ENCODE measurements at regions not wholly inside any gene's neighbourhood (a gene's known extent, or its start where the extent isn't known, plus 50 kb on each side); places are given as distances from the start of the nearest gene placed in this dataset.

- DNase-seq (ENCODE audit: low read depth, low spot score): no peak
- Histone ChIP-seq H3K27ac (ENCODE audit: low read depth, low read length) (no peak overlapping the region), H3K4me3 (ENCODE audit: low read depth, low read length) (no peak overlapping the region), H3K9me3 (ENCODE audit: control insufficient read depth, insufficient read depth, low read length) (no peaks in the 10 kb centered on the region), H3K27me3 (ENCODE audit: control insufficient read depth, insufficient read depth, low read length) (no peaks in the 10 kb centered on the region)
- POLR2A ChIA-PET: no interaction called here
- CTCF ChIA-PET: no interaction called here
- no peak for TF ChIP-seq CTCF (IDR thresholded peaks at IDR 0.05; ENCODE audit: low read depth, low read length)
Observed at GRCh38 chr1:191578281-191578680, 580.0 kb upstream of the RGS18 start.

DNA sequence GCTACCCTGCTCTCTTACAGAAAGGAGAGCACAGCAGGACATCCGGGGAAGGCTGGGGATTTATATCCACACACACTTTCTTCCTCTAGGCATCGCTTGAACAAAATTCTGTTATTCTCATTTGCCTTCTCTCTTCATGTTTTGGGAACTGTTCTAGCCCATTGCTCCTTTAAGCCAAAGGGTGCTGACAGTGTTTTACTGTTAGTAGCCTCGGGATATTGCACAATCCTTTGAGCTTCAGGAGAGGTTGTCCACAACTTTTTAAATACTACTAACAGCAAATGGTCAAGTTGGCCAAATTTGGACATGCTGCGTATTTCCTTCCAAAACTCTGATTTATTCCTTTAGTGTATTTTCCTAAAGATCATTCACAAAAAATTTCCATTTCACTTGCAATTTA, 579.2 kb upstream of the RGS18 start:
- Histone ChIP-seq H3K4me3 (ENCODE audit: low read depth, low read length) (no peak overlapping the region), H3K27ac (ENCODE audit: low read depth, low read length) (no peak overlapping the region), H3K9me3 (ENCODE audit: control insufficient read depth, insufficient read depth, low read length) (no peaks in the 10 kb centered on the region), H3K27me3 (ENCODE audit: control insufficient read depth, insufficient read depth, low read length) (no peaks in the 10 kb centered on the region)
- ChIA-PET POLR2A (no interaction called here), CTCF (no interaction called here)
- TF ChIP-seq CTCF (IDR thresholded peaks at IDR 0.05; ENCODE audit: low read depth, low read length): no peak
- no peak for DNase-seq (ENCODE audit: low read depth, low spot score)

- Histone ChIP-seq H3K27me3 (ENCODE audit: control insufficient read depth, insufficient read depth, low read length) (no peaks in the 10 kb centered on the region), H3K4me3 (ENCODE audit: low read depth, low read length) (no peak overlapping the region), H3K9me3 (ENCODE audit: control insufficient read depth, insufficient read depth, low read length) (no peaks in the 10 kb centered on the region), H3K27ac (ENCODE audit: low read depth, low read length) (no peak overlapping the region)
- ChIA-PET CTCF (no interaction called here), POLR2A (no interaction called here)
- DNase-seq (ENCODE audit: low read depth, low spot score): no peak
- no peak for TF ChIP-seq CTCF (IDR thresholded peaks at IDR 0.05; ENCODE audit: low read depth, low read length)
Observed at GRCh38 chr1:191582169-191582568, 576.1 kb upstream of the RGS18 start.

DNA sequence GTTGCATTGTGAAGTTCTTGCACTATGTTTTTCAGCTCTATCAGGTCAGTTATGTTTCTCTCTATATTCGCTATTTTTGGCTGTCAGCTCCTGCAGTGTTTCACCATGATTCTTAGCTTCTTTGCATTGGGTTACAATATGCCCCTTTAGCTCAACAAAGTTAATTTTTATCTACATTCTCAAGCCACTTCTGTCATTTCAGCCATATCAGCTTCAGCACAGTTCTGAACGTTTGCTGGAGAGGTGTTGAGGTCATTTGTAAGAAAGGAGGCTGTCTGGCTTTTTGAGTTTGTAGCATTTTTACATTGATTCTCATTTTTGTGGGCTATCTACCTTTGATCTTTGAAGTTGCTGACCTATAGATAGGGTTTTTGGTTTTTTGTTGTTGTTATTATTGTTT, 573.2 kb upstream of the RGS18 start:
- ChIA-PET CTCF (no interaction called here), POLR2A (no interaction called here)
- Histone ChIP-seq H3K4me3 (ENCODE audit: low read depth, low read length) (no peak overlapping the region), H3K27me3 (ENCODE audit: control insufficient read depth, insufficient read depth, low read length) (no peaks in the 10 kb centered on the region), H3K9me3 (ENCODE audit: control insufficient read depth, insufficient read depth, low read length) (no peaks in the 10 kb centered on the region), H3K27ac (ENCODE audit: low read depth, low read length) (no peak overlapping the region)
- DNase-seq (ENCODE audit: low read depth, low spot score): no peak
- TF ChIP-seq CTCF (IDR thresholded peaks at IDR 0.05; ENCODE audit: low read depth, low read length): no peak

- ChIA-PET CTCF (no interaction called here), POLR2A (no interaction called here)
- no peaks in the 10 kb centered on the region for H3K27me3 ChIP-seq (ENCODE audit: control insufficient read depth, insufficient read depth, low read length)
- no peak overlapping the region for H3K4me3 ChIP-seq (ENCODE audit: low read depth, low read length)
- DNase-seq (ENCODE audit: low read depth, low spot score): no peak
- H3K9me3 ChIP-seq (ENCODE audit: control insufficient read depth, insufficient read depth, low read length): no peaks in the 10 kb centered on the region
- no peak overlapping the region for H3K27ac ChIP-seq (ENCODE audit: low read depth, low read length)
- TF ChIP-seq CTCF (IDR thresholded peaks at IDR 0.05; ENCODE audit: low read depth, low read length): no peak
Observed at GRCh38 chr1:191588905-191589304, 569.4 kb upstream of the RGS18 start.
